Naive thymus-derived CD4-positive, alpha-beta T cell (primary cell): ENCODE measurements at regions not wholly inside any gene's neighbourhood (a gene's known extent, or its start where the extent isn't known, plus 50 kb on each side); places are given as distances from the start of the nearest gene placed in this dataset.

Experiments
- ATAC-seq: fragments of 150-1000 bp; cut with Tn5 transposase; 2 replicates; pipeline ENCODE4 v1.10.0; 2021; ENCODE audit warnings: mild to moderate bottlenecking, moderate library complexity
- CTCF ChIA-PET: fragments of 350-600 bp; sonication (Branson Sonifier 250); formaldehyde crosslinking; loops from one replicate; lab custom pipeline; 2021; ENCODE audit warnings: antibody characterized with exemption; lab: Charles Lee
- POLR2A ChIA-PET: fragments of 350-600 bp; sonication (Branson Sonifier 250); formaldehyde crosslinking; loops from one replicate; lab custom pipeline; 2021; ENCODE audit warnings: antibody characterized with exemption, inconsistent platforms; lab: Charles Lee
- DNase-seq, 9 donors: peaks; one replicate each; pipeline versions ENCODE4 v3.0.0 to v3.0.0-alpha.2; 2020 to 2022; ENCODE audit warnings: mixed read lengths in 1 of 9
- H3K27ac ChIP-seq: one replicate; pipeline ENCODE4 v1.7.0; 2013; ENCODE audit warnings: mild to moderate bottlenecking, low read depth, low read length, moderate library complexity
- H3K27me3 ChIP-seq, 2 donors: one replicate each; pipeline ENCODE4 v1.7.0; 2013; ENCODE audit warnings: low read length in 2 of 2, mild to moderate bottlenecking in 2 of 2, moderate library complexity in 2 of 2; ENCODE audit not compliant: control insufficient read depth in 2 of 2, insufficient read depth in 2 of 2
- H3K36me3 ChIP-seq, 3 experiments: 1 replicate in 2 of 3; 2 replicates in 1 of 3; pipeline ENCODE4 v1.7.0; 2013; ENCODE audit warnings: low read length in 3 of 3, mild to moderate bottlenecking in 3 of 3, moderate library complexity in 1 of 3; ENCODE audit not compliant: insufficient read depth in 3 of 3, control insufficient read depth in 2 of 3
- H3K4me1 ChIP-seq, 2 donors: one replicate each; pipeline ENCODE4 v1.7.0; 2013; ENCODE audit warnings: low read length in 2 of 2, mild to moderate bottlenecking in 2 of 2, moderate library complexity in 1 of 2; ENCODE audit not compliant: control insufficient read depth in 2 of 2, insufficient read depth in 2 of 2
- H3K4me3 ChIP-seq: 2 replicates; pipeline ENCODE4 v1.7.0; 2013; ENCODE audit warnings: mild to moderate bottlenecking, low read length
- H3K9me3 ChIP-seq, 3 experiments: 1 replicate in 2 of 3; 2 replicates in 1 of 3; pipeline ENCODE4 v1.7.0; 2013; ENCODE audit warnings: low read length in 3 of 3; ENCODE audit not compliant: control insufficient read depth in 2 of 3
- H3K27ac Mint-ChIP-seq, 9 donors: one replicate each; pipeline ENCODE4 v1.8.0; 2020 to 2022; ENCODE audit warnings: mixed read lengths in 9 of 9, mild to moderate bottlenecking in 8 of 9, moderate library complexity in 5 of 9, inconsistent platforms in 2 of 9
- H3K27me3 Mint-ChIP-seq, 5 donors: one replicate each; pipeline ENCODE4 v1.8.0; 2021 to 2022; ENCODE audit warnings: mixed read lengths in 5 of 5, mild to moderate bottlenecking in 1 of 5
- H3K36me3 Mint-ChIP-seq, 5 donors: one replicate each; pipeline ENCODE4 v1.8.0; 2020 to 2022; ENCODE audit warnings: mixed read lengths in 5 of 5, mild to moderate bottlenecking in 3 of 5, inconsistent platforms in 1 of 5
- H3K4me1 Mint-ChIP-seq, 7 donors: one replicate each; pipeline ENCODE4 v1.8.0; 2020 to 2022; ENCODE audit warnings: mixed read lengths in 7 of 7, mild to moderate bottlenecking in 3 of 7, inconsistent platforms in 1 of 7
- H3K4me3 Mint-ChIP-seq, 10 donors: one replicate each; pipeline ENCODE4 v1.8.0; 2020 to 2022; ENCODE audit warnings: mild to moderate bottlenecking in 10 of 10, mixed read lengths in 10 of 10, moderate library complexity in 6 of 10, inconsistent platforms in 2 of 10
- H3K9me3 Mint-ChIP-seq, 11 donors: one replicate each; pipeline ENCODE4 v1.8.0; 2020 to 2022; ENCODE audit warnings: mixed read lengths in 11 of 11, mild to moderate bottlenecking in 4 of 11, inconsistent platforms in 1 of 11, moderate library complexity in 1 of 11
- intact Hi-C, 2 donors: fragments of 100-400 bp; cut with micrococcal nuclease; formaldehyde crosslinking; loops; one replicate each; pipeline ENCODE4 v1.15.1; 2023

DNA sequence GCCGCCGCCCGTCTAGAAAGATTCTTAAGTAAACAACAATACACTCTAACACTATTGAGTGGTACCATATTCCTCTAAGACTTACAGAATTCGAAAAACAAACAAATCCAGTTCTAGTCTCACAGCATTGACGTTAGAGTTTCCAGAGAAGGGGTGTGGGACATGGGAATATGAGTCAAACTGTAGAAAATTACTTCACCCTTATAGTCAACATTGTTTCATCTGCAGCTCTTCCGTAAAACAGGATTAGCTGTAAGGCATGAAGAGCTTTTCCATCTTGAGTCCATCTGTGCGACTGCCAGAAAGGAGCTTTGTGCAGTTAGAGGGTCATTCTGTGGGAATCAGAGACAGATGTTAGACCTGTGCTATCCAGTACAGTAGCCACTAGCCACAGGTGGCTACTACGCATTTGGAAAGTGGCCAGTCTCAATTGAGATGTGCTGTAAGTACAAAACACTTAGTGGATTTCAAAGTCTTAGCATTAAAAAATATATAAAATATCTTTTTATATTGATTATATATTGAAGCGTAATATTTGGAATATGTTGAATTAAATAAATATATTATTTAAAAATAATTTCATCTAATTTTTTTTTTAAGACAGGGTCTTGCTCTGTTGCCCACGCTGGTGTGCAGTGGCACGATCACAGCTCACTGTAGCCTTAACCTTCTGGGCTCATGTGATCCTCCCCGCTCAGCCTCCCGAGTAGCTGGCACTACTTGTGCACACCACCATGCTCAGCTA, 79.8 kb upstream of the MPP7 start:
- Mint-ChIP-seq H3K27me3 (peaks cover 0 to 11% (median 0%) of the 10 kb centered on the region in 5 donors), H3K36me3 (no peaks in the 10 kb centered on the region), H3K27ac (no peak overlapping the region), H3K9me3 (no peaks in the 10 kb centered on the region), H3K4me3 (no peak overlapping the region), H3K4me1 (peaks cover 18 to 53% (median 46%) of the 10 kb centered on the region in 7 donors)
- H3K4me1 ChIP-seq = peaks cover 0 to 20% of the 10 kb centered on the region in 2 donors
- no peaks in the 10 kb centered on the region for H3K27me3 ChIP-seq
- no peak overlapping the region for H3K4me3 ChIP-seq
- H3K9me3 ChIP-seq = no peaks in the 10 kb centered on the region
- H3K27ac ChIP-seq = no peak overlapping the region
- ChIA-PET CTCF (interaction anchor here (0.7 to 10.1 kb wide), 13 partner anchors 10 to 643 kb away, joined by 3 to 210 read pairs (median 23); partner anchors contain the start of gene MPP7), POLR2A (interaction anchor here (0.6 to 5.7 kb wide), 6 partner anchors 9 to 326 kb away, joined by 3 to 88 read pairs (median 5); partner anchors contain the start of gene MPP7)
- no peaks in the 10 kb centered on the region for H3K36me3 ChIP-seq
- no peak for DNase-seq
- ATAC-seq = no peak
- intact Hi-C loops = loop anchor here (1.0 to 5.0 kb wide), 9 partner anchors 48 to 936 kb away; partner anchors contain the start of genes MPP7 (in 1 of the 2) and WAC (in 1 of the 2)

DNA sequence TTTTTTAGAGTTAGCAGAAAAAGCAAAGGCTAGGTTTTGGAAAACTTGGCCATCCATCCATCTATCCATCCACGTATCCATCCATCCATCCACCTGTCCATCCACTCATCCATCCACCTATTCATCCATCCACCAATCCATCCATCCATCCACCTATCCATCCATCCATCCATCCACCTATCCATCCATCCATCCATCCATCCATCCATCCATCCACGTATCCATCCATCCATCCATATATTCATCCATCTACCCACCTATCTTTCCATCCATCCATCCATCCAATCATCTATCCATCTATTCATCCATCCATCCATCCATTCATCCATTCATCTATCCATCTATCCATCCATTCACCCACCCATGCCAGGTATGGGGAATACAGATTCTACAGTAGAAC, 81.7 kb upstream of the MPP7 start:
- ATAC-seq = no peak
- Histone ChIP-seq H3K4me1 (peaks cover 0 to 20% of the 10 kb centered on the region in 2 donors), H3K36me3 (no peaks in the 10 kb centered on the region), H3K4me3 (no peak overlapping the region), H3K9me3 (no peaks in the 10 kb centered on the region), H3K27ac (no peak overlapping the region), H3K27me3 (no peaks in the 10 kb centered on the region)
- H3K36me3 Mint-ChIP-seq = no peaks in the 10 kb centered on the region
- peaks cover 0 to 16% (median 0%) of the 10 kb centered on the region in 5 donors for H3K27me3 Mint-ChIP-seq
- ChIA-PET POLR2A (interaction anchor here (1.1 kb wide), 1 partner anchor 54 kb away, joined by 3 read pairs; no protein-coding TSS in a partner anchor), CTCF (interaction anchor here (1.3 to 10.1 kb wide), 2 partner anchors 85 to 134 kb away, joined by 6 to 210 read pairs; partner anchors contain the start of gene MPP7)
- H3K27ac Mint-ChIP-seq = peak overlapping the region in 1 of 9 donors; percentile 71
- no peaks in the 10 kb centered on the region for H3K9me3 Mint-ChIP-seq
- intact Hi-C loops = loop anchor here (5.0 kb wide), 2 partner anchors 148 to 827 kb away; partner anchors contain the start of gene WAC (in 1 of the 2)
- H3K4me3 Mint-ChIP-seq = no peak overlapping the region
- H3K4me1 Mint-ChIP-seq = peaks cover 22 to 47% (median 35%) of the 10 kb centered on the region in 7 donors
- no peak for DNase-seq

DNA sequence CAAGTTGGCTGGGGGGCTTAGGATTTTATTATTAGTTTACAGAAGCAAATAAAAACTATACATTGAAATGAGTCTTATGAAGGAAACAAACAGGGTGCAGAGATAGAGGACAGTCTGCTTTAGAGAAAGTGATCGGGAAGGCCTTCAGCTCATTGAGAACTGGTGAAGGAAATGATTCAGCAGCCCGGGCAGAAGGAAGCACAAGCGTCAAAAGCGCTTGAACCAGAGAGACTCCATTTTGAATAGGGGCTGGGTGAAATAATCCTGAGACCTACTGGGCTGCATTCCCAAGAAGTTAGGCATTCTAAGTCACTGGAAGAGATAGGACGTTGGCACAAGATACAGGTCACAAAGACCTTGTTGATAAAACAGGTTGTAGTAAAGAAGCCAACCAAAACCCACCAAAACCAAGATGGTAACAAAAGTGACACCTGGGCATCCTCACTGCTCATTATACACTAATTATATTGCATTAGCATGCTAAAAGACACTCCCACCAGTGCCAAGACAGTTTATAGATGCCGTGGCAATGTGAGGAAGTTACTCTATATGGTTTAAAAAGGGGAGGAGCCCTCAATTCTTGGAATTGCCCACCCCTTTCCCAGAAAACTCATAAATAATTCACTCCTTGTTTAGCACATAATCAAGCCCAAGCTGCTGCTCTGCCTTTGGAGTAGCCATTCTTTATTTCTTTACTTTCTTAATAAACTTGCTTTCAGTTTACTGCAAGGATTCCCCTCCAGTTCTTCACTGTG, 83.1 kb upstream of the MPP7 start:
- CTCF ChIA-PET = interaction anchor here (0.7 to 10.1 kb wide), 5 partner anchors 18 to 135 kb away, joined by 3 to 210 read pairs (median 6); partner anchors contain the start of gene MPP7
- Mint-ChIP-seq H3K36me3 (no peaks in the 10 kb centered on the region), H3K27ac (peak overlapping the region in 8 of 9 donors; percentile 2 to 64 (median 54)), H3K9me3 (no peaks in the 10 kb centered on the region), H3K4me1 (peaks cover 17 to 36% (median 25%) of the 10 kb centered on the region in 7 donors), H3K27me3 (peaks cover 0 to 16% (median 0%) of the 10 kb centered on the region in 5 donors), H3K4me3 (peak overlapping the region in 3 of 10 donors; percentile 19 to 45 (median 24))
- Histone ChIP-seq H3K4me3 (no peak overlapping the region), H3K36me3 (no peaks in the 10 kb centered on the region), H3K9me3 (no peaks in the 10 kb centered on the region), H3K4me1 (peaks cover 0 to 11% of the 10 kb centered on the region in 2 donors), H3K27ac (no peak overlapping the region), H3K27me3 (no peaks in the 10 kb centered on the region)
- no peak for ATAC-seq
- DNase-seq = no peak
- intact Hi-C loops = no loop called here
- POLR2A ChIA-PET = interaction anchor here (0.9 kb wide), 1 partner anchor 91 kb away, joined by 4 read pairs; no protein-coding TSS in a partner anchor

DNA sequence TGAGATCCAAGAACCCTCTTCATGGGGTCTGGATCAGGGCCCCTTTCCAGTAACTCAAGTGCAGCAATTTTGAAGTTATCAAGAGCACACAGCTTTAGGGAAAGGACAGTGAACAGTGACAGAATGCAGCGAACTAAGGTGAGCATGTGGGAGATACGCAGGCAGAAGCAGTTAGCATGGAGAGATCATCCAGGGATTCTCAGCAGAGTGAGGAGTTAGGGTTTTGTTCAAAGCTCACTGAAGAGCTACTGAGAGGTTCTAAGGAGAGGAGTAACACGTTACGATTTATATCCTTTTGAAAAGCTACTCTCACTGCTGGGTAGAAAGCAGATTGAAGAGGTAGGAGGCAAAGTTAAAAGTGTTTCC, 83.6 kb upstream of the MPP7 start:
- Histone ChIP-seq H3K27ac (no peak overlapping the region), H3K4me3 (no peak overlapping the region), H3K36me3 (no peaks in the 10 kb centered on the region), H3K4me1 (peaks cover 0 to 7% of the 10 kb centered on the region in 2 donors), H3K27me3 (no peaks in the 10 kb centered on the region), H3K9me3 (no peaks in the 10 kb centered on the region)
- Mint-ChIP-seq H3K4me1 (peaks cover 16 to 31% (median 21%) of the 10 kb centered on the region in 7 donors), H3K36me3 (no peaks in the 10 kb centered on the region), H3K27ac (peak overlapping the region in 8 of 9 donors; percentile 29 to 66 (median 57)), H3K9me3 (no peaks in the 10 kb centered on the region), H3K27me3 (peaks cover 0 to 16% (median 0%) of the 10 kb centered on the region in 5 donors), H3K4me3 (peak overlapping the region in 6 of 10 donors; percentile 3 to 45 (median 22))
- intact Hi-C loops = no loop called here
- CTCF ChIA-PET = interaction anchor here (0.7 to 10.1 kb wide), 5 partner anchors 18 to 644 kb away, joined by 3 to 210 read pairs (median 6); partner anchors contain the start of gene MPP7
- peak in 4 of 9 donors; percentile 10 to 38 (median 28) for DNase-seq
- POLR2A ChIA-PET = interaction anchor here (0.9 kb wide), 1 partner anchor 91 kb away, joined by 4 read pairs; no protein-coding TSS in a partner anchor
- ATAC-seq = no peak

DNA sequence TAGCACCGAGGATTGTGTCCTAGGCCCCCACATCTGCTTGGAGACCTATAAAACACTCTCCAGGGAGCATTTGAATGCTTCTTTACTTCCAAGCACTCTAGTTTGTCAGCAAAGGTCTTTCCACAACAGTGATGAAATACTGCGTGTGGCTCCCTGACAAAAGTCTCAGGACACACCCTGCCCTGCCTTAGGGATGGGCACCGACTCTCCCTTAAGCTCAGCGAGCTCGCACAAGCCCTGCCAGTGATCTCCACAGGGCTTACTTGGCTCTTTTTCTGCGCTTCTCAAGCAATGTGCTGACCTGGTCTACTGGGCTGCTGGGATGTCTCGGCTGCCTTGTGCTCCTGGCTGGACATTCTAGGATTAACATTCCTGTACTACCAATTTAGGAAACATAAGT, 84.3 kb upstream of the MPP7 start:
- peaks cover 0 to 13% (median 0%) of the 10 kb centered on the region in 5 donors for H3K27me3 Mint-ChIP-seq
- peak overlapping the region in 7 of 9 donors; percentile 1 to 66 (median 50) for H3K27ac Mint-ChIP-seq
- H3K9me3 Mint-ChIP-seq = no peaks in the 10 kb centered on the region
- Histone ChIP-seq H3K36me3 (no peaks in the 10 kb centered on the region), H3K4me3 (no peak overlapping the region), H3K27ac (no peak overlapping the region), H3K9me3 (no peaks in the 10 kb centered on the region), H3K4me1 (peaks cover 0 to 4% of the 10 kb centered on the region in 2 donors), H3K27me3 (no peaks in the 10 kb centered on the region)
- CTCF ChIA-PET = interaction anchor here (0.7 to 10.1 kb wide), 5 partner anchors 16 to 645 kb away, joined by 3 to 210 read pairs (median 5); partner anchors contain the start of gene MPP7
- no peak for ATAC-seq
- peak overlapping the region in 3 of 10 donors; percentile 19 to 45 (median 24) for H3K4me3 Mint-ChIP-seq
- DNase-seq = no peak
- peaks cover 11 to 26% (median 16%) of the 10 kb centered on the region in 7 donors for H3K4me1 Mint-ChIP-seq
- POLR2A ChIA-PET = interaction anchor here (0.9 kb wide), 1 partner anchor 92 kb away, joined by 4 read pairs; no protein-coding TSS in a partner anchor
- intact Hi-C loops = no loop called here
- H3K36me3 Mint-ChIP-seq = no peaks in the 10 kb centered on the region

DNA sequence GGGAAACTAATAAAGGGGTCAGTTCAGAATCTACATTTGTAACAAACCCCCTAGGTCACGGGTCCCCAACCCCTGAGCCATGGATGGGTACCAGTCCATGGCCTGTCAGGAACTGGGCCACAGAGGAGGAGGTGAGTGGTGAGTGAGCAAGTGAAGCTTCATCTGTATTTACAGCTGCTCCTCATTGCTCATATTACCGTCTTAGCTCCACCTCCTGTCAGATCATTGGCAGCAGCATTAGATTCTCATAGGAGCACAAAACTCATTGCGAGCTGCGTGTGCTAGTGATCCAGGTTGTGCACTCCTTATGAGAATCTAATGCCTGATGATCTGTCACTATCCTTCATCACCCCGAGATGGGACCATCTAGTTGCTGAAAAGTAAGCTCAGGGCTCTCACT, 88.4 kb upstream of the MPP7 start:
- Mint-ChIP-seq H3K4me3 (no peak overlapping the region), H3K36me3 (no peaks in the 10 kb centered on the region), H3K4me1 (peaks cover 9 to 25% (median 14%) of the 10 kb centered on the region in 7 donors), H3K27ac (no peak overlapping the region), H3K27me3 (peaks cover 0 to 12% (median 0%) of the 10 kb centered on the region in 5 donors), H3K9me3 (no peaks in the 10 kb centered on the region)
- ChIA-PET POLR2A (interaction anchor here (1.4 kb wide), 1 partner anchor 9 kb away, joined by 4 read pairs; no protein-coding TSS in a partner anchor), CTCF (interaction anchor here (0.5 to 4.1 kb wide), 4 partner anchors 10 to 165 kb away, joined by 3 to 38 read pairs (median 4); partner anchors contain the start of gene MPP7)
- no peaks in the 10 kb centered on the region for H3K27me3 ChIP-seq
- intact Hi-C loops = no loop called here
- no peaks in the 10 kb centered on the region for H3K36me3 ChIP-seq
- H3K27ac ChIP-seq = no peak overlapping the region
- H3K9me3 ChIP-seq = no peaks in the 10 kb centered on the region
- DNase-seq (no peak), ATAC-seq (no peak)
- H3K4me3 ChIP-seq = no peak overlapping the region
- peaks cover 0 to 3% of the 10 kb centered on the region in 2 donors for H3K4me1 ChIP-seq
